ENCODE measurements at regions not wholly inside any gene's neighbourhood (a gene's known extent, or its start where the extent isn't known, plus 50 kb on each side); places are given as distances from the start of the nearest gene placed in this dataset.
"Not testable (repeated sequence)": the region's sequence is repeated elsewhere in the genome, so short reads cannot be mapped to it uniquely, and the experiment has no call there.

DNA sequence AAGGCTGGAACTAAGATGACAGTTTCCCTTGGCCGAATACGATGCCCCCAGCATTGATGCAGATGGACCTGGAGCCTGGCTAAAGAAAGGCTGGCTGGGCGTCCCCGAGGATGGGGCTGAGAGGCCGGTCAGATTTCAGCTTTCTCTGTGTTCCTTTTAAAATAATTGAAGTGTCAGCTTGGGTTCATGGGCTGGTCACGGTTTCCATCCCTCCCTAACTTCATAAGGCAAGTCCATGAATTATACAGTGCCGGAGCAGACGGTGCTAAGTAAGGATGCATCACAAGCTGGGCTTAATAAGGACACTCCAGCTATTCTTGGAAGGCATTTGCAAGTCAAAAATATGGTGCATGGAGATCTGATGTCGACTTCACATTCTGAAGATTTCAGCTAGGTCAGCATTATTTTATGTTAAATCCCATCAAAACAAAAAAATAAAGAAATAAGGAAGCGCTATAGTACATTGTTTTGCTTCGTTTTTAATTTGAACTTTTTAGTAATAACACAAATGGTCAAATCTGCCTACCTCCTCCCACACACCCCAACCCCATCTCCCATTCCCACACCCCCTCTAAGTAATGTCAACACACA lies 220.8 kb downstream of the RPLP1 start:
- no peaks in the 10 kb centered on the region for H3K9me3 ChIP-seq (ENCODE audit: control insufficient read depth in 5 of 5, low read length in 5 of 5)
- H3K27ac ChIP-seq (ENCODE audit: low read depth, low read length) = no peak overlapping the region
- H3K9ac ChIP-seq (ENCODE audit: low read length in 5 of 5) = no peak overlapping the region
- peaks cover 0 to 7% (median 0%) of the 10 kb centered on the region in 5 donors for H3K4me1 ChIP-seq (ENCODE audit: control insufficient read depth in 5 of 5, insufficient read depth in 5 of 5, low read length in 5 of 5)
- no peaks in the 10 kb centered on the region for H3K36me3 ChIP-seq (ENCODE audit: control insufficient read depth in 5 of 5, insufficient read depth in 5 of 5, low read length in 5 of 5)
- H3K4me3 ChIP-seq (ENCODE audit: low read depth in 1 of 5, low read length in 5 of 5) = no peak overlapping the region
- peaks cover 0 to 6% (median 6%) of the 10 kb centered on the region in 5 donors for H3K27me3 ChIP-seq (ENCODE audit: control insufficient read depth in 5 of 5, insufficient read depth in 4 of 5, low read length in 5 of 5)

DNA sequence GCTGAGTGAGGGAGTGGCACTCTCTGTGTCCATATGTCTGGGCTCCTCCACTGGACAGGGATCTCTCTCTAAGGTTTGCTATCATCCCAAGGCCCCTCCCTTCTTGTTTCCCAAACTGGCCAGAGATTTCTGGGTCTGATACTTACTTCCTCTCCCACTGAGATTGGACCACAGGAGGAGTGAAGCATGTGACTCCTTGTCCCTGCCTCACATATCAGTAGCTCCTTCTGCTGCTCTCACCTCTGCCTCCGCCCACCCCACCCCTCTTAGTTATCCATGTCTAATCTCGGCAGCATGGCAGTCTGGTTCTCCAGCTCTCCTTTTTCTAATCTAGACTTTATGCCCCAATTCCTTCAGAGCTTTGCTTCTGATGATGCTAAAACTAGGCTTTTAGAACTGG lies 223.1 kb downstream of the RPLP1 start:
- Histone ChIP-seq H3K4me1 (ENCODE audit: control insufficient read depth in 5 of 5, insufficient read depth in 5 of 5, low read length in 5 of 5) (no peaks in the 10 kb centered on the region), H3K9ac (ENCODE audit: low read length in 5 of 5) (no peak overlapping the region), H3K27me3 (ENCODE audit: control insufficient read depth in 5 of 5, insufficient read depth in 4 of 5, low read length in 5 of 5) (peaks cover 0 to 6% (median 6%) of the 10 kb centered on the region in 5 donors), H3K27ac (ENCODE audit: low read depth, low read length) (no peak overlapping the region), H3K4me3 (ENCODE audit: low read depth in 1 of 5, low read length in 5 of 5) (no peak overlapping the region), H3K36me3 (ENCODE audit: control insufficient read depth in 5 of 5, insufficient read depth in 5 of 5, low read length in 5 of 5) (no peaks in the 10 kb centered on the region), H3K9me3 (ENCODE audit: control insufficient read depth in 5 of 5, low read length in 5 of 5) (peaks cover 0 to 2% (median 0%) of the 10 kb centered on the region in 5 donors)

DNA sequence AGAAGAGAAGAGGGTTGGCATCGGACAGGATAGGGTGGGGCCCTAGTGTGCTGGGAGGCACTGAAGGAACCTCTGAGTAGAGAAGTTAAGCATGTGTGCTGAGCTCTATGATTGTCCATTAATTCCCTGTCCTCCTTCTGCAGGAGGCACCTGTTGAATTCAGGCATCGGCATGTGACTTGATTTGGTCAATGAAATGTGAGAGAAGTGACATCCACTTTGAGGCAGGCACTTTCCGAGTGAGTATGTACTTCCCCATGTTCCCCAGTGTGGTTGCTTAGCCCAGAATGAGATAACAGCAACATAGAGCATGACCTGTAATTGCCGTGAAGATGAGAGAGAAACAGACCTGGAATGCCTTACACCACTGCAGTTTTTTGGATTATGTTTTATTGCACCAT lies 224.8 kb downstream of the RPLP1 start:
- Histone ChIP-seq H3K4me3 (ENCODE audit: low read depth in 1 of 5, low read length in 5 of 5) (no peak overlapping the region), H3K4me1 (ENCODE audit: control insufficient read depth in 5 of 5, insufficient read depth in 5 of 5, low read length in 5 of 5) (no peaks in the 10 kb centered on the region), H3K27me3 (ENCODE audit: control insufficient read depth in 5 of 5, insufficient read depth in 4 of 5, low read length in 5 of 5) (peaks cover 0 to 6% (median 6%) of the 10 kb centered on the region in 5 donors), H3K9ac (ENCODE audit: low read length in 5 of 5) (no peak overlapping the region), H3K27ac (ENCODE audit: low read depth, low read length) (no peak overlapping the region), H3K36me3 (ENCODE audit: control insufficient read depth in 5 of 5, insufficient read depth in 5 of 5, low read length in 5 of 5) (no peaks in the 10 kb centered on the region), H3K9me3 (ENCODE audit: control insufficient read depth in 5 of 5, low read length in 5 of 5) (peaks cover 0 to 6% (median 2%) of the 10 kb centered on the region in 5 donors)

DNA sequence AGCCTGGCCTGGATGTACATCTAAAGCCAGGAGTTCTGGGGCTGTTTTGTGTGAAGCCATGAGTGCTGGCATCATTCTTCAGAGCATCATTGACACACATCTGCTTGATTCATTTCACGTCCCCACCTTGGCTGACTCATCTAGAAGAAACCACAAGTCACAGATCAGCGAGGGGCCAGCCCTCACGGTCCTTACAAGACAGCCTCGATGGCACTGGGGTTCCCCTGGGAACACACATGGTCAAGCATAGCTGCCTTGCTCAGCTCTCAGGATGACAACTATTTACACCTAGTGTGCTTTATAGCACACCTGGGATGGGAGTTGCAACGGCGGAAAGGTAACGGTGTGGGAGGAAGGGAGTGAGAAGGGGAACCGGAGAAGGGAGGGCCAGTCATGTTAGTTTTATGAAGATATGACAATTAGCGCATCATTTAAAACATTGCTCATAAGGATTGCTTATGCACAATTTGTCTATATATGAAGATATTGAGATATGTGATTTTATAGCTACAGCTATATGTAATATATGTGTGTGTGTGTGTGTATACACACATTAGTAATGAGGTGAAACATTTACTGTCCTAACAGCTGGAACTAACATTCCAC lies 227.1 kb downstream of the RPLP1 start:
- no peak overlapping the region for H3K27ac ChIP-seq (ENCODE audit: low read depth, low read length)
- H3K4me3 ChIP-seq (ENCODE audit: low read depth in 1 of 5, low read length in 5 of 5) = no peak overlapping the region
- H3K4me1 ChIP-seq (ENCODE audit: control insufficient read depth in 5 of 5, insufficient read depth in 5 of 5, low read length in 5 of 5) = no peaks in the 10 kb centered on the region
- H3K9me3 ChIP-seq (ENCODE audit: control insufficient read depth in 5 of 5, low read length in 5 of 5) = peaks cover 0 to 8% (median 4%) of the 10 kb centered on the region in 5 donors
- H3K36me3 ChIP-seq (ENCODE audit: control insufficient read depth in 5 of 5, insufficient read depth in 5 of 5, low read length in 5 of 5) = no peaks in the 10 kb centered on the region
- H3K27me3 ChIP-seq (ENCODE audit: control insufficient read depth in 5 of 5, insufficient read depth in 4 of 5, low read length in 5 of 5) = peaks cover 0 to 6% (median 3%) of the 10 kb centered on the region in 5 donors
- H3K9ac ChIP-seq (ENCODE audit: low read length in 5 of 5) = no peak overlapping the region

DNA sequence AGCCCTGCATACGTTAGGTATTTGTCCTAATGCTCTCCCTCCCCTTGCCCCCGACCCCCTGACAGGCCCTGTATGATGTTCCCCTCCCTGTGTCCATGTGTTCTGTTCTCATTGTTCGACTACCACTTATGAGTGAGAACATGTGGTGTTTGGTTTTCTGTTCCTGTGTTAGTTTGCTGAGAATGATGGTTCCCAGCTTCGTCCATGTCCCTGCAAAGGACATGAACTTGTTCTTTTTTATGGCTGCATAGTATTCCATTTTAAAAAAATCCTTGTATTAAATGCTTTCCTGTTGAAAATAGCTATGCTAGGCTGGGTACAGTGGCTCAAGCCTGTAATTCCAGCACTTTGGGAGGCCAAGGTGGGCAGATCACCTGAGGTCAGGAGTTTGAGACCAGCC lies 232.2 kb downstream of the RPLP1 start:
- not testable (repeated sequence) for H3K4me3 ChIP-seq (ENCODE audit: low read depth in 1 of 5, low read length in 5 of 5); H3K4me1 ChIP-seq (ENCODE audit: control insufficient read depth in 5 of 5, insufficient read depth in 5 of 5, low read length in 5 of 5); H3K36me3 ChIP-seq (ENCODE audit: control insufficient read depth in 5 of 5, insufficient read depth in 5 of 5, low read length in 5 of 5); H3K27me3 ChIP-seq (ENCODE audit: control insufficient read depth in 5 of 5, insufficient read depth in 4 of 5, low read length in 5 of 5); H3K27ac ChIP-seq (ENCODE audit: low read depth, low read length); H3K9ac ChIP-seq (ENCODE audit: low read length in 5 of 5)
- H3K9me3 ChIP-seq (ENCODE audit: control insufficient read depth in 5 of 5, low read length in 5 of 5) = peaks cover 11 to 25% (median 22%) of the 10 kb centered on the region in 5 donors

DNA sequence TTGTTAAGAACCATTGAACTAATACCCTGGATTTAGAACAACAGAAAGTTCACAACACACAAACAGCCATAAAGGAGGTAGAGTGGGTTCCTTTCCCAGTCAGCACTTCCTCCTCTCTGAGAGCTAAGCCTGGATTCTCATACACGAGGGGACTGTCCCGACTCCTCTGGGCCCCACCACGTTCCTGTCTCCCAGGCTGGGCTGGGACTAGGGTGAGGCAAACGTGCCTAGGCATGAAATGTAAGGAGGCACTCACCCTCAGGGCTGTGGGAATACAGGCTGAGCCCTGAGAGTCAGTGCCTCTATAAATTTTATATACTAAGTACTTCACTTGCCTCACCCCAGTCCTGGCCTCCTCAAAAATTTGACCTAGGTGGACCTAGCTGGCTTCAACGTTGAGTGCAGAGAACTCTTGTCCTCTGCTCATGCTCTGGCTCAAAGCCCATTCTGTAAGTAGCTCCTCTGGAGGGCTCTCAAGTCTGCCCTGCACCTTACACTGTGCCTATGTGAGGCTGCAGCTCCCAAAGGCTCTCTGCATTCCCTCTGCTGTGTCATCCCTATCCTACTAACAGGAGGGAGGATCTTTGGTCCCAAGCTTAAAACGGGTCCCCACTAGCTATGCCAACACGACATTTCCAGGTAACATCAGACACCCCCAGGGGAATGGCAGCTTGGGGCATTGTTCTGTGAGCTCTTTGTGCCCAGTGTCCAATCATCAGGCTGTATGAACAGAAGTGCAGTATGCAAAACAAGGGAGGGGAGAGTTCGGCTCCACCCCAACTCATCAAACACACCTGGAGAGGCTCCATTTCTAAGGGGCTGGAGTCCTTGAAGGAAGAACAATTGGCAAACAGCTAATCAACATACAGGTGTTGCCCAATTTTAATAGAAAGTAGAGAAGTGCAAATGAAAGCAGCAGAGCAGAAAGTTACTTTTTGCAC lies 233.2 kb downstream of the RPLP1 start:
- H3K27ac ChIP-seq (ENCODE audit: low read depth, low read length) = no peak overlapping the region

DNA sequence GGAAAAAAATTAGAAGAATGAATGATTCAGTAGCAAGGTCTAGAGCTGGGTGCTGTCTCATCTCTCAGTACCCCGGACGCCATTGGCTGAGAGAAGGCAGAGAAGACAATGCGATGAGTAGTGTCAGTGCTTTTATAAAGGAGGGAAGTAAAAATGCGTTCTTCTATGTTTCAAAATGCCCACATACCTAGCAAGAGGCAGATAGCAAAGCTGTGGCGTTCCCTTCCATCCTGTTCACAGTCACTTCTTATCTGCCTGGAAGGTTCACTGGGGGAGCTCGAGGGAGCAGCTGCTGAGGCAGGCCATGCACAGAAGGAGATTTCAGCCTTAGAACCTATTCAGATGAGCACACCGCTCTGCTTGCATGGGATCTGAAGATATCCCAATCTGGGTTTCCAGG lies 234.0 kb downstream of the RPLP1 start:
- Histone ChIP-seq H3K27me3 (ENCODE audit: control insufficient read depth in 5 of 5, insufficient read depth in 4 of 5, low read length in 5 of 5) (peaks cover 0 to 3% (median 0%) of the 10 kb centered on the region in 5 donors), H3K4me3 (ENCODE audit: low read depth in 1 of 5, low read length in 5 of 5) (no peak overlapping the region), H3K4me1 (ENCODE audit: control insufficient read depth in 5 of 5, insufficient read depth in 5 of 5, low read length in 5 of 5) (no peaks in the 10 kb centered on the region)

More for the DNA sequence above, 233.2 kb downstream of the RPLP1 start:
- H3K4me1 ChIP-seq (ENCODE audit: control insufficient read depth in 5 of 5, insufficient read depth in 5 of 5, low read length in 5 of 5) = no peaks in the 10 kb centered on the region
- peaks cover 0 to 3% (median 0%) of the 10 kb centered on the region in 5 donors for H3K27me3 ChIP-seq (ENCODE audit: control insufficient read depth in 5 of 5, insufficient read depth in 4 of 5, low read length in 5 of 5)
- H3K9ac ChIP-seq (ENCODE audit: low read length in 5 of 5) = no peak overlapping the region
- H3K4me3 ChIP-seq (ENCODE audit: low read depth in 1 of 5, low read length in 5 of 5) = no peak overlapping the region
- H3K9me3 ChIP-seq (ENCODE audit: control insufficient read depth in 5 of 5, low read length in 5 of 5) = peaks cover 11 to 31% (median 24%) of the 10 kb centered on the region in 5 donors
- no peaks in the 10 kb centered on the region for H3K36me3 ChIP-seq (ENCODE audit: control insufficient read depth in 5 of 5, insufficient read depth in 5 of 5, low read length in 5 of 5)

DNA sequence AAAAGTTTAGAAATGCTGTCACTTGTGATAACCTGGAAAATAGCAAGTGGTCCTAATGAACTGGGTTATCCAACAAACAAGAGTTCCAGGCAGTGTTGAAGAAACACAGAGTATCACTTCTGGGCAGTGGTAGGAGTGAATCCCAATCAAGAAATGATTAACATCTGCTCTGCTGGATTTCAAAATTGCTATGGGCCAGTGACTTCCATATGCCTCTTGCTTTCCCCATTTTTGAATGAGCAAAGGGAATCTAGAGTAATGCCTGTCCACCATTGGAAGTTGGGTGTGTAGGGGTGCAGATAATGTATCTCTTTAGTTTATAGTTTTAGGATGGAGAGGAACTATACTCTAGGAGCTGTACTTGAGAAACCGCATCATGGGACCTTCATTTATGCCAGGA lies 236.5 kb downstream of the RPLP1 start:
- Histone ChIP-seq H3K27ac (ENCODE audit: low read depth, low read length) (no peak overlapping the region), H3K4me3 (ENCODE audit: low read depth in 1 of 5, low read length in 5 of 5) (peak overlapping the region in 1 of 5 donors; percentile 2), H3K9me3 (ENCODE audit: control insufficient read depth in 5 of 5, low read length in 5 of 5) (peaks cover 11 to 24% (median 22%) of the 10 kb centered on the region in 5 donors), H3K4me1 (ENCODE audit: control insufficient read depth in 5 of 5, insufficient read depth in 5 of 5, low read length in 5 of 5) (peaks cover 0 to 5% (median 0%) of the 10 kb centered on the region in 5 donors), H3K27me3 (ENCODE audit: control insufficient read depth in 5 of 5, insufficient read depth in 4 of 5, low read length in 5 of 5) (peaks cover 0 to 3% (median 0%) of the 10 kb centered on the region in 5 donors), H3K9ac (ENCODE audit: low read length in 5 of 5) (no peak overlapping the region), H3K36me3 (ENCODE audit: control insufficient read depth in 5 of 5, insufficient read depth in 5 of 5, low read length in 5 of 5) (no peaks in the 10 kb centered on the region)

More for the DNA sequence above, 234.0 kb downstream of the RPLP1 start:
- Histone ChIP-seq H3K9ac (ENCODE audit: low read length in 5 of 5) (no peak overlapping the region), H3K9me3 (ENCODE audit: control insufficient read depth in 5 of 5, low read length in 5 of 5) (peaks cover 11 to 31% (median 24%) of the 10 kb centered on the region in 5 donors), H3K27ac (ENCODE audit: low read depth, low read length) (no peak overlapping the region), H3K36me3 (ENCODE audit: control insufficient read depth in 5 of 5, insufficient read depth in 5 of 5, low read length in 5 of 5) (no peaks in the 10 kb centered on the region)

DNA sequence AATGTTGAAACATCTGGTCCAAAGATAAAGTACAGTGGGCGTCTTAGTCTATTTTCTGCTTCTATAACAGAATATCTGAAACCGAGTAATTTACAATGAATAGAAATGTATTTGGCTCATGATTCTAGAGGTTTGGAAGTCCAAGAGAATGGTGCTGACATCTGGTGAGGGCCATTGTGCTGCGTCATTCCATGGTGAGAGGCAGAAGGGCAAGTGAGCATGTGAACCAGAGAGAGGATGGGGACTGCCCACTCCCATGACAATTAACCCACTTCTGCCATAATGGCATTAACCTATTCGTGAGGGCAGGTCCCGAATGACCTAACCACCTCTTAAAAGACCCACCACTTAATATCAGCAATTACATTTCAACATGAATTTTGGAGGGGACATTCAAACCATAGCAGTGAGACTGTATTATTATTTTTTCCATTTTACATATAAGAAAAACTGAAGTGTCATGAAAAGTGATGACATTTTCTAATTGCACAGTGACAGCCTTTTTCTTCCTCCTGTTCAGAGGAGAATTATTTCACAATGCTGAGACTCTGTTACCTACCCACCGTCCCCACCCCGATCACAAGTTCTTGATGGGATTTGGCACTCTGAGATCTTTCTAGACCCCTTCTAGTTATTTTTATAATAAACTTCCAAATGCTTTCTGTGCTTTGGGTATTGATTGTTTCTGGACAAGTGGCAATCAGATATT lies 238.8 kb downstream of the RPLP1 start:
- H3K9me3 ChIP-seq (ENCODE audit: control insufficient read depth in 5 of 5, low read length in 5 of 5) = peaks cover 11 to 24% (median 22%) of the 10 kb centered on the region in 5 donors

More for the DNA sequence above, 238.8 kb downstream of the RPLP1 start:
- peaks cover 0 to 6% (median 0%) of the 10 kb centered on the region in 5 donors for H3K4me1 ChIP-seq (ENCODE audit: control insufficient read depth in 5 of 5, insufficient read depth in 5 of 5, low read length in 5 of 5)
- no peak overlapping the region for H3K9ac ChIP-seq (ENCODE audit: low read length in 5 of 5)
- no peaks in the 10 kb centered on the region for H3K27me3 ChIP-seq (ENCODE audit: control insufficient read depth in 5 of 5, insufficient read depth in 4 of 5, low read length in 5 of 5)
- no peak overlapping the region for H3K27ac ChIP-seq (ENCODE audit: low read depth, low read length)
- H3K36me3 ChIP-seq (ENCODE audit: control insufficient read depth in 5 of 5, insufficient read depth in 5 of 5, low read length in 5 of 5) = no peaks in the 10 kb centered on the region
- H3K4me3 ChIP-seq (ENCODE audit: low read depth in 1 of 5, low read length in 5 of 5) = no peak overlapping the region
